AG09309 (cell line): ENCODE measurements at regions not wholly inside any gene's neighbourhood (a gene's known extent, or its start where the extent isn't known, plus 50 kb on each side); places are given as distances from the start of the nearest gene placed in this dataset.
A peak's percentile ranks its signal among the peaks of the same experiment; 100 is the strongest.

Experiments used
- DNase-seq: peaks from one replicate; pipeline ENCODE4 v3.0.0-alpha.2; 2010; ENCODE audit warnings: low read depth
- H3K4me3 ChIP-seq: 2 replicates; pipeline ENCODE4 v1.5.1; 2011; ENCODE audit warnings: mild to moderate bottlenecking, low read depth, low read length, moderate library complexity; ENCODE audit not compliant: control insufficient read depth
- TF ChIP-seq, protein P1 (sequence below): IDR thresholded peaks from 2 replicates; pipeline ENCODE4 v1.5.1; 2011; ENCODE audit warnings: mild to moderate bottlenecking, low read depth, low read length, inconsistent platforms; ENCODE audit not compliant: insufficient read depth, control insufficient read depth; ENCODE audit errors: missing control alignments

DNA sequence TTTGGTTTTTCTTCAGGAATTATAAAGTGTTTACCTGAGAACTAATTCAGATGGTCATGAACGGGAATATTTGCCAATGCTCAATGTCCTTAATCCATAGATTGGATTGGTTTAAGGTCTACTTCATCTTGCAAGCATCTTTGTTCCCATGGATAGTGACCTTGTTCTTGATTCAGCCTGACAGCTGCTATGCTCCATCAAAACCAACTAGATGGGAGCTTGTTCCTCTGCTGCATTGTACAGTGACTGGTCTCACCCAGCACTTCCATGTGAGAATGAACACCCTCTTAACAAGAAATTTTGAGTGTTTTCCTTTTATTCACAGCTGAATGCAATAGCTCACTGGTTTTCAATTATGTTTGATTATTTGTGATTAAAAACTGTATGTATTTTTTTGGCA is 312.6 kb upstream of the ACTBL2 start:
- TF ChIP-seq, protein P1, sequence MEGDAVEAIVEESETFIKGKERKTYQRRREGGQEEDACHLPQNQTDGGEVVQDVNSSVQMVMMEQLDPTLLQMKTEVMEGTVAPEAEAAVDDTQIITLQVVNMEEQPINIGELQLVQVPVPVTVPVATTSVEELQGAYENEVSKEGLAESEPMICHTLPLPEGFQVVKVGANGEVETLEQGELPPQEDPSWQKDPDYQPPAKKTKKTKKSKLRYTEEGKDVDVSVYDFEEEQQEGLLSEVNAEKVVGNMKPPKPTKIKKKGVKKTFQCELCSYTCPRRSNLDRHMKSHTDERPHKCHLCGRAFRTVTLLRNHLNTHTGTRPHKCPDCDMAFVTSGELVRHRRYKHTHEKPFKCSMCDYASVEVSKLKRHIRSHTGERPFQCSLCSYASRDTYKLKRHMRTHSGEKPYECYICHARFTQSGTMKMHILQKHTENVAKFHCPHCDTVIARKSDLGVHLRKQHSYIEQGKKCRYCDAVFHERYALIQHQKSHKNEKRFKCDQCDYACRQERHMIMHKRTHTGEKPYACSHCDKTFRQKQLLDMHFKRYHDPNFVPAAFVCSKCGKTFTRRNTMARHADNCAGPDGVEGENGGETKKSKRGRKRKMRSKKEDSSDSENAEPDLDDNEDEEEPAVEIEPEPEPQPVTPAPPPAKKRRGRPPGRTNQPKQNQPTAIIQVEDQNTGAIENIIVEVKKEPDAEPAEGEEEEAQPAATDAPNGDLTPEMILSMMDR = no peak
- DNase-seq = no peak
- H3K4me3 ChIP-seq = no peak overlapping the region

DNA sequence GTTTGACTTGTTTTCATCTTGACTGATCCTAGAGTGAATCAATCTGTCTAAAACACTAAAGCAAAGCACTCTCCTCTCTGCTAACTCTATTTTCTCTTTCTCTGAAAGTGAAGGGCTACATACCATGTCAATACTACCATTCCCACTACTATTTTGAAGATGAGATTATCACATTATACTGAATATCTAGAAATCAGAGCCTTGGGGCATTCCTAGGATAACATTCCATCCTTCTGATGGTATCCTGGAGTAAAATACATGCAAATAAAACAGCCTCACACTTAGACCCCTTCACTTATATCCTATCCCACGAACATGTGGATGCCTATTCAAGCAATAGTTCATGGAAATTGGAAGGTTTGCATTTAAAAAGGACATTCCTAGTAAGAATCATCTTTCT is 309.3 kb upstream of the ACTBL2 start:
- no peak overlapping the region for H3K4me3 ChIP-seq
- no peak for DNase-seq
- TF ChIP-seq, protein P1 = no peak

DNA sequence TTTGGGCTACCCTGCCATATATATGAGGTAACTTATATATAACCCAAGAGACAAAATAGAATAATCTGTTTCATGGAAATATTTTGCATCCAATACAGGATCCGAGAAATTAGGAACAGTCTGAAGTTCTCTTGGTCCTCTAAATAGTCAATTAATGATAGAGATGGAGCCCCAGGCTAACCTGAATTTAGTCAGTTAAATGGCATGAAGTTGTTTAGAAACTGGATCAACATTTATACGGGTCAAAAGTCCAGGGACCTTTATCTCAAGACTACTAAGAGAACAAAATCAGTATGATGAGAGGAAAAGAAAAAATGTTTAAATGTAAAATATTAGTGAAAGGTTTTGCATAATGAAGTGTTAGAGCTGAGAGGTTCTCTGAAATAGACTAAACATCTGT is 303.3 kb upstream of the ACTBL2 start:
- no peak overlapping the region for H3K4me3 ChIP-seq
- TF ChIP-seq, protein P1 = no peak
- DNase-seq = no peak

DNA sequence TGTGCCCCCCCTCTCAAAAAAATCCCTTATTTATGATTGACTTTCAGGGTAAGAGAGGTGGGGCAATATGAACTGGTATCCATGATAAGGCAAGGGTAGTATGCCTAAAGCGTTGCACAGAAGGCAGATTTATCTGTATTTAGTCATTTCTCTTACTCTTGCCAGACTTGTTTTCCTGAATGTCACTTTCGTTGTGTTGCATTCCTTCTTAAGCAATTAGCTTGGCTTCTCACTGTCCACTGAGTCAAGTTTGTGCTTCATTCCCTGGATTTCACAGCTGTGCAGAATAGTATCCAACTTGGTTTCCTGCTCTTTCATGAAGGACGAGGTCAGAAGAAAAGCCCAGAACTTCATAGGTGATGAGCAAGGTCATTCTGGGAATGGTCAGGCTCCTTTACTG is 301.5 kb upstream of the ACTBL2 start:
- no peak for DNase-seq
- TF ChIP-seq, protein P1 = no peak

DNA sequence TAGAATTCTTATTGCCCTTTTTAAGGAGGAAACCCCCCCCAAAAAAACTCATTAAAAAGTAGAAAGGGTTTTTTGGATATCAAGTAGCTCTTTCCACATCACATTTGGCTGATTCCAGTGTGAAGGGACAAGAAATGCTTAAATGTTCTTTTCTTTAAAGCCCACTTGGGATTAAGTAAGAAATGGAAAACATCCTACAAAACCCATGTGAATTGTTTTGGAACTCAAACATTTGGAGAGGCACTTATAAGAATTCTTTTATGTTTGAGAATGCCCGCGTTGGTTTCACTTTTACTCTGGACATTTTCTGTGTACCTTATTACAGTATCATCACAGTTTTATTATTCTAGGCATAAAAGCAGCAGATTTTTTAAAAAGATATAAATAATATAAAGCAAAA is 301.1 kb upstream of the ACTBL2 start:
- peak overlapping the region; percentile 14; the same call in 1 of the 2 replicates for H3K4me3 ChIP-seq
- no peak for DNase-seq
- TF ChIP-seq, protein P1 = no peak

More for the DNA sequence above, 301.5 kb upstream of the ACTBL2 start:
- no peak overlapping the region for H3K4me3 ChIP-seq

DNA sequence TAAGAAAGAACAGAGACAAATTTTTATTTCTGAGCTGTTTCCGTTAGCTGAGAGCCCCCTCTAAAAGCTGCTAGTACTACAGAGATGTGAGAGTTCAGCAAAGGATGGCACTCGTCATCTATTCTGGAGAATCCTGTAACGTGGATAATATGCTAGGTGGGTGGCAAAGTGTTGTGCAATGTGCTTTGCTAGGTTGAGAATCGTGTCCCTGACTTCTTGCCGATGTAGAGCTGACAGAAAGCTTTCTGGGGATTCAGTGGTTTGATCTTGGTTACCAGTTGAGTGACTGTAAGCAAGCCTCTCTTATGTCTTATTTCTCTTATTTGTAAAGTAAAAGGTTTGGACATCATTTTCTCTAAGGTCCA is 298.3 kb upstream of the ACTBL2 start:
- H3K4me3 ChIP-seq = no peak overlapping the region
- DNase-seq = no peak
- TF ChIP-seq, protein P1 = no peak
